NB4 (cell line): ENCODE measurements at regions not wholly inside any gene's neighbourhood (a gene's known extent, or its start where the extent isn't known, plus 50 kb on each side); places are given as distances from the start of the nearest gene placed in this dataset.

ENCODE experiments used
- DNase-seq: peaks from one replicate; pipeline ENCODE4 v3.0.0; 2010; ENCODE audit warnings: low read depth
- H3K4me3 ChIP-seq: one replicate; pipeline ENCODE4 v1.5.1; 2011; ENCODE audit warnings: mild to moderate bottlenecking, low read depth, low read length, moderate library complexity
- MYC ChIP-seq: IDR thresholded peaks from 2 replicates; pipeline ENCODE4 v1.6.1; 2011; ENCODE audit warnings: low read depth, low read length
- POLR2A ChIP-seq: IDR thresholded peaks from 2 replicates; pipeline ENCODE4 v1.6.1; 2011; ENCODE audit warnings: mild to moderate bottlenecking; ENCODE audit not compliant: insufficient read length; ENCODE audit errors: extremely low read depth
- TF ChIP-seq, protein P1 (sequence below): IDR thresholded peaks from 2 replicates; pipeline ENCODE4 v1.6.1; 2011; ENCODE audit warnings: low read depth, low read length
- TF ChIP-seq, protein P2 (sequence below): IDR thresholded peaks from one replicate; pipeline ENCODE4 v1.5.1; 2012; ENCODE audit warnings: low read depth, low read length

DNA sequence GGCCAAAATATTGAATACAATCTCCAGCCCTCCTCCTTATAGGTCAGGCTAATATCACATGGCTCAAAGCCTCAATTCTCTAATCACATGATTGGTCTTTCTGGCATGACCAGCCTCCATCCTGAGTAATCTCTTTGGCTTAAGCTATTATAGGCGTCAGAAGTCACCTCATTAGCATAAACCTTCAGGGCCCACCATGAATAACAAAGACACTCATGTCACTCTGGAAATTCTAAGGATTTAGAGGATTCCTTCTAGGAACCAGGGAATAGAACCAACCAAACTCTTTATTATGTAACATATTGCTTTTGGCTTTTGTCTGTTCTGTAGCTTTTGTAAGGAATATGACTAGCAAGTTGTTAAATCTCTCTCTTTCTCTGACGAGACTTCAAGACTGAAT, 109.2 kb upstream of the IGFBP7 start:
- no peak overlapping the region for H3K4me3 ChIP-seq
- no peak for DNase-seq
- TF ChIP-seq MYC (no peak), POLR2A (no peak)
- TF ChIP-seq, protein P1, sequence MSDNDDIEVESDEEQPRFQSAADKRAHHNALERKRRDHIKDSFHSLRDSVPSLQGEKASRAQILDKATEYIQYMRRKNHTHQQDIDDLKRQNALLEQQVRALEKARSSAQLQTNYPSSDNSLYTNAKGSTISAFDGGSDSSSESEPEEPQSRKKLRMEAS = no peak
- TF ChIP-seq, protein P2, sequence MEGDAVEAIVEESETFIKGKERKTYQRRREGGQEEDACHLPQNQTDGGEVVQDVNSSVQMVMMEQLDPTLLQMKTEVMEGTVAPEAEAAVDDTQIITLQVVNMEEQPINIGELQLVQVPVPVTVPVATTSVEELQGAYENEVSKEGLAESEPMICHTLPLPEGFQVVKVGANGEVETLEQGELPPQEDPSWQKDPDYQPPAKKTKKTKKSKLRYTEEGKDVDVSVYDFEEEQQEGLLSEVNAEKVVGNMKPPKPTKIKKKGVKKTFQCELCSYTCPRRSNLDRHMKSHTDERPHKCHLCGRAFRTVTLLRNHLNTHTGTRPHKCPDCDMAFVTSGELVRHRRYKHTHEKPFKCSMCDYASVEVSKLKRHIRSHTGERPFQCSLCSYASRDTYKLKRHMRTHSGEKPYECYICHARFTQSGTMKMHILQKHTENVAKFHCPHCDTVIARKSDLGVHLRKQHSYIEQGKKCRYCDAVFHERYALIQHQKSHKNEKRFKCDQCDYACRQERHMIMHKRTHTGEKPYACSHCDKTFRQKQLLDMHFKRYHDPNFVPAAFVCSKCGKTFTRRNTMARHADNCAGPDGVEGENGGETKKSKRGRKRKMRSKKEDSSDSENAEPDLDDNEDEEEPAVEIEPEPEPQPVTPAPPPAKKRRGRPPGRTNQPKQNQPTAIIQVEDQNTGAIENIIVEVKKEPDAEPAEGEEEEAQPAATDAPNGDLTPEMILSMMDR = no peak

DNA sequence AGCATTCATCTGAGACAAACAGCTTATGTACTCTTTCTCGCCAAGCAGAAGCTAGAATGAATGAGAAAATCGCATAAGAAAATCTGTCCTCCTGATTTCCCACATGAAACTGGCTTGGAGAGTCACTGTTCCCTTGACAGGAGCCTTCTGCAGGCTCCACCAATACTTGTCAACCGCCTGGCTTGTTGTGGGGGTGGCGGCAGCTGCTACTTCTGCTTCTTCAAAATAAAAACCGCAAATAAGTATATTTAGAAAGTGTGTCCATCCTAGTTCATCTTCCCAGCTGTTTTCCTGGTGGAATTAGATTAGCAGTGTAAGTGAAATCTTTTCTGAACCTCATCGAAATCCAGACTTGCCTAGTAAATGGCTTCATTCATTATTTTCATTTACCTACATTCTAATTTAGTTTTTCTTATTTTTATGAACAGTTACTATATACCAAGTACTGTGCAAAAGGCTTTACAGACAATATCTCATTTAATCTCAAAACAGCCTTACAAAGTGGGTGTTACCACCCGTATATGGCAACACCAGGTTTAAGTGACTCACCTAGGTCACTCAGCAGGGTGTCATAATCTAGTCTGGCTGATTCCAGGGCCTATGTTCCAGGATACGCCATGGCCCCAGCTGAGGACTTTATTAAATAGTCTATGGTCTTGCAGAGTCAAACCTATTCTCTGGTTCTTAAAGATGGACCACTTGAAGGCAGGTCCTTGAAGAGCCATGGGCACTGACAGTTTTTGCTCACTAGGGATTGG, 104.6 kb upstream of the IGFBP7 start:
- TF ChIP-seq, protein P1 = no peak
- no peak for TF ChIP-seq POLR2A
- TF ChIP-seq MYC = no peak
- TF ChIP-seq, protein P2 = no peak
- DNase-seq = peak; percentile 66
- H3K4me3 ChIP-seq = no peak overlapping the region

DNA sequence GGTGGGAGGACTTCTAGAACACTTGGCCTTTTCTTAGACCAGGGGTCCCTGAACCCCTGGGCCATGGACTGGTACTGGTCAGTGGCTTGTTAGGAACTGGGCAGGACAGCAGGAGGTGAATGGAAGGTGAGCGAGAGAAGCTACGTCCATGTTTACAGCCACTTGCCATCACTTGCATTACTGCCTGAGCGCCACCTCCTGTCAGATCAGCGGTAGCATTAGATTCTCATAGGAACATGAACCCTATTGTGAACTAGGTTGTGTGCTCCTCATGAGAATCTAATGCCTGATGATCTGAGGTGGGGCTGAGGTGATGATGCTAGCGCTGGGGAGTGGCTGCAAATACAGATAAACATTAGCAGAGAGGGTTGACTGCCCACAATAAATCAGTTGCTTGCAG, 100.9 kb upstream of the IGFBP7 start:
- TF ChIP-seq POLR2A (no peak), MYC (no peak)
- TF ChIP-seq, protein P2 = no peak
- TF ChIP-seq, protein P1 = no peak
- H3K4me3 ChIP-seq = no peak overlapping the region
- no peak for DNase-seq

DNA sequence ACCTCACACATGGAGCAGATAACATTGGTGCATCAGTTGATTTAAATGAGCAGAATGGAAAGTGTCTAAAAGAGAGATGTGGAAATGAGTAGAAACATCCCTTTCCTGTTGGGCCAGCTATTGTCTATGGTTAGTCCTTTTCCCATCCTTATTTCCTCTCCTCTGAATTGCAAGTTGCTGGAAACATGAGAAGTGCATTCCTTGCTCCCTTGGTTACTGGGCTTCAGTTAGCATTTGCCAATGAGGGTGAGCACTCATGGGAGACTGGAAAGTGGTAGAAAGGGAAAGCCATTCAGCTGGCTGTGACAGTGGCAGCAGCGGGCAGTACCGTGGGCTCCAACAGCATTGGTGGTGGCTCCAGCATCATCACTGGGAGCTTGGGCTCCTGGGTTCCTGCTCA, 96.0 kb upstream of the IGFBP7 start:
- TF ChIP-seq, protein P1 = no peak
- TF ChIP-seq, protein P2 = no peak
- no peak for TF ChIP-seq MYC
- TF ChIP-seq POLR2A = no peak
- DNase-seq = no peak
- no peak overlapping the region for H3K4me3 ChIP-seq

DNA sequence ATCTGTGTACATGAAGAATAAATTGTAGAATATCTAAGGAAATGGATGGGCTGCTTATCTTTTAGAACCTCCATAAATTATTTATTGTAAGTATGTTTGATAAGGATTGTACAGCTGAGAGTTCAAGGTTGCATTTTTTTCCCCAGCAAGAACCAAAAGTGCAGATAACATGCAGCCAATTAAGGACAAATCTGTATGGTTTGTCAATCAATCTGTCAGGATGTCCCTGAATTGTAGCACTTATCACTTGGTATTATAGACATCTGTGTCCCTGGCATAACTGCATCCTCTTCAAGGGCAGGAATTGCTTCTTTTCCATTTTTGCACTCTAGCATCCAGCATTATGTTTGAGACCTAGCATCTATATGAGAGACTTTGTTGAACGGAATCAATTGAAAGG, 95.4 kb upstream of the IGFBP7 start:
- TF ChIP-seq POLR2A (no peak), MYC (no peak)
- TF ChIP-seq, protein P2 = no peak
- TF ChIP-seq, protein P1 = no peak
- no peak overlapping the region for H3K4me3 ChIP-seq
- DNase-seq = no peak
